Amygdala (tissue), 56 donors: ENCODE measurements at regions not wholly inside any gene's neighbourhood (a gene's known extent, or its start where the extent isn't known, plus 50 kb on each side); places are given as distances from the start of the nearest gene placed in this dataset.

Source experiments
- DNase-seq, 56 donors: peaks; one replicate each; lab custom pipeline; 2025; lab: John Stamatoyannopoulos, UW

- DNase-seq: no peak
Measured at GRCh38 chr2:20538308-20539132, 91.6 kb downstream of the RHOB start.

GRCh38 chr2:20539133-20539719, 92.4 kb downstream of the RHOB start:
- DNase-seq: no peak

GRCh38 chr2:20539776-20540586, 93.1 kb downstream of the RHOB start:
- DNase-seq: peak in 1 of 56 donors; percentile 19

GRCh38 chr2:20540587-20541293, 93.9 kb downstream of the RHOB start:
- no peak for DNase-seq

- no peak for DNase-seq
Measured at GRCh38 chr2:20541294-20541640, 94.4 kb downstream of the RHOB start.

- no peak for DNase-seq
Measured at GRCh38 chr2:20541651-20542050, 94.8 kb downstream of the RHOB start.

- DNase-seq: no peak
Measured at GRCh38 chr2:20542269-20542668, 95.4 kb downstream of the RHOB start.

GRCh38 chr2:20542746-20543468, 96.0 kb downstream of the RHOB start:
- DNase-seq: peak in 1 of 56 donors; percentile 22

GRCh38 chr2:20543469-20544152, 96.7 kb downstream of the RHOB start:
- peak in 3 of 56 donors; percentile 29 to 37 (median 30) for DNase-seq

GRCh38 chr2:20544153-20544747, 97.4 kb downstream of the RHOB start:
- DNase-seq: no peak

GRCh38 chr2:20549144-20549543, 101.8 kb downstream of the HS1BP3 start:
- DNase-seq: no peak

- DNase-seq: no peak
Measured at GRCh38 chr2:20549691-20550348, 101.1 kb downstream of the HS1BP3 start.

- peak in 25 of 56 donors; percentile 3 to 63 (median 33) for DNase-seq
Measured at GRCh38 chr2:20551260-20551944, 99.5 kb downstream of the HS1BP3 start.

- DNase-seq: no peak
Measured at GRCh38 chr2:20551945-20552328, 99.0 kb downstream of the HS1BP3 start.

GRCh38 chr2:20552847-20553246, 98.1 kb downstream of the HS1BP3 start:
- DNase-seq: no peak

- no peak for DNase-seq
Measured at GRCh38 chr2:20553580-20553979, 97.3 kb downstream of the HS1BP3 start.

GRCh38 chr2:20555954-20556353, 94.9 kb downstream of the HS1BP3 start:
- DNase-seq: no peak

- DNase-seq: no peak
Measured at GRCh38 chr2:20556756-20557155, 94.1 kb downstream of the HS1BP3 start.
